ENCODE measurements at regions not wholly inside any gene's neighbourhood (a gene's known extent, or its start where the extent isn't known, plus 50 kb on each side); places are given as distances from the start of the nearest gene placed in this dataset.

DNA sequence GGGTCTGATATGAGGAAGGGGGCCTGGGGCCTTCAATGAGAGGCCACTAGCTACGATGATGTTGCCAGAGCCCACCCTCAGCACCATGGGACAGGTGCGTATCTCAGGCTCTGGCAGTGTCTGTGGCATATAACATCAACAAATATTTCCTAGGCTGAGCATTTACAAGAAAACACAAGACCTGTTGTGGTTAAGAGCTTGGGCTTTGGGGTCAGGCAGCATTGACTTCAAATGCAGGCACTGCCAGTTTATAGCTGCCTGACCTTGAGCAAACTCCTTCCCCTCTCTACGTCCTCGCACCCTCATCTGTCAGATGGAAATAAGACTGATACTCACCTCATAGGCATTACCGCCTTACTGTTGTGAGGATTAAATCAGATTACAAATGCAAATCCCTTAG is 156.0 kb downstream of the KATNAL1 start:
- DNase-seq (ENCODE audit: low read depth in 1 of 2, low spot score in 2 of 2) (no peak), FAIRE-seq (no peak)
- no peak overlapping the region for H2BK5ac ChIP-seq (ENCODE audit: low read depth, low read length)
- no peak overlapping the region for H3K18ac ChIP-seq (ENCODE audit: extremely low read depth, low read length)
- no peak overlapping the region for H3K56ac ChIP-seq (replicated peaks; ENCODE audit: insufficient read length, low read depth, low read length)
- H3K9me3 ChIP-seq (ENCODE audit: insufficient read depth in 2 of 2, low read depth in 1 of 2, low read length in 1 of 2) = no peaks in the 10 kb centered on the region
- H3K27me3 ChIP-seq (replicated peaks in 1 of 4; ENCODE audit: control insufficient read depth in 3 of 4, extremely low read depth in 1 of 4, insufficient read depth in 3 of 4, low read length in 3 of 4) = no peaks in the 10 kb centered on the region
- no peak overlapping the region for H4K8ac ChIP-seq (ENCODE audit: extremely low read depth, insufficient read depth, low read length)
- H3K79me2 ChIP-seq (ENCODE audit: control insufficient read depth in 1 of 2, insufficient read depth in 2 of 2, low read length in 2 of 2) = no peaks in the 10 kb centered on the region
- WGBS, 2 experiments (ENCODE audit: extremely low coverage in 1 of 2, insufficient coverage in 1 of 2, insufficient read length in 1 of 2, insufficient replicate concordance in 2 of 2, low coverage in 1 of 2, low lambda C conversion rate in 2 of 2, missing lambda C conversion rate in 1 of 2) = 86% methylated on average over 5 of the region's 5 CpGs; no CpG with 5 or more reads in 1 of the 2 experiments
- no peaks in the 10 kb centered on the region for H3K79me1 ChIP-seq (ENCODE audit: low read depth, low read length)
- H2BK15ac ChIP-seq (ENCODE audit: low read length) = no peak overlapping the region
- no peak overlapping the region for H3K4me2 ChIP-seq (ENCODE audit: insufficient read depth in 1 of 2, low read depth in 2 of 2, low read length in 2 of 2)
- no peak overlapping the region for H2BK12ac ChIP-seq (ENCODE audit: low read depth, low read length)
- H2BK120ac ChIP-seq (replicated peaks; ENCODE audit: low read depth, low read length) = no peak overlapping the region
- ChIA-PET POLR2A (ENCODE audit: partially characterized antibody) (no interaction called here), CTCF (ENCODE audit: partially characterized antibody) (interaction anchor here (0.9 to 2.4 kb wide), 4 partner anchors 9 to 430 kb away, joined by 3 to 7 read pairs (median 4); no protein-coding TSS in a partner anchor)
- H3K4me3 ChIP-seq (ENCODE audit: extremely low read depth in 1 of 4, insufficient read depth in 2 of 4, low read depth in 3 of 4, low read length in 4 of 4) = no peak overlapping the region
- H4K5ac ChIP-seq (ENCODE audit: insufficient read length, low read depth, low read length) = no peak overlapping the region
- no peaks in the 10 kb centered on the region for H4K20me1 ChIP-seq (replicated peaks in 1 of 2; ENCODE audit: control insufficient read depth in 1 of 2, insufficient read depth in 2 of 2, low read length in 2 of 2)
- no peak overlapping the region for H3K4ac ChIP-seq (replicated peaks; ENCODE audit: insufficient read length, low read depth, low read length)
- no peak overlapping the region for H2BK20ac ChIP-seq (ENCODE audit: low read length)
- H4K91ac ChIP-seq (replicated peaks; ENCODE audit: insufficient read length, low read length) = no peak overlapping the region
- no peak overlapping the region for H2AFZ ChIP-seq (ENCODE audit: low read length)
- no peak overlapping the region for H2AK5ac ChIP-seq (ENCODE audit: low read depth, low read length)
- TF ChIP-seq CEBPB (IDR thresholded peaks at IDR 0.05; ENCODE audit: low read depth, low read length) = no peak
- no peak overlapping the region for H3K14ac ChIP-seq (ENCODE audit: insufficient read length)
- no peaks in the 10 kb centered on the region; the same call in 1 of the 2 replicates for H3K23me2 ChIP-seq (ENCODE audit: low read depth, low read length)
- H3K9ac ChIP-seq (replicated peaks in 1 of 4; ENCODE audit: extremely low read depth in 1 of 4, low read depth in 3 of 4, low read length in 3 of 4) = no peak overlapping the region
- H3K36me3 ChIP-seq (ENCODE audit: control insufficient read depth in 2 of 4, insufficient read depth in 4 of 4, low read length in 3 of 4) = no peaks in the 10 kb centered on the region
- no peak overlapping the region for H3K27ac ChIP-seq (ENCODE audit: low read depth, low read length)
- no peak overlapping the region for H3K23ac ChIP-seq (ENCODE audit: insufficient read length)
- H3K4me1 ChIP-seq (replicated peaks in 1 of 4; ENCODE audit: control insufficient read depth in 3 of 4, insufficient read depth in 4 of 4, low read length in 3 of 4) = no peaks in the 10 kb centered on the region; a peak in 1 of 7 replicates
